Spleen (tissue), 11 donors: ENCODE measurements at regions not wholly inside any gene's neighbourhood (a gene's known extent, or its start where the extent isn't known, plus 50 kb on each side); places are given as distances from the start of the nearest gene placed in this dataset.
A peak's percentile ranks its signal among the peaks of the same experiment; 100 is the strongest.

Source experiments
- DNase-seq: peaks from one replicate; pipeline ENCODE4 v3.0.0-alpha.2; 2020
- H3K27ac ChIP-seq, 8 donors: fragments of 200-600 bp; sonication (generic) in 7 of 8; 1 replicate in 4 of 8; 2 replicates in 4 of 8; pipeline versions ENCODE4 v1.5.0 to v1.8.0; 2016 to 2021; ENCODE audit warnings: inconsistent platforms in 4 of 8, mild to moderate bottlenecking in 4 of 8, moderate library complexity in 1 of 8
- H3K27me3 ChIP-seq, 7 donors: fragments of 200-600 bp; sonication (generic) in 6 of 7; replicated peaks in 1 of 7; 1 replicate in 4 of 7; 2 replicates in 3 of 7; pipeline versions ENCODE4 v1.5.0 to v1.8.0; 2016 to 2021; ENCODE audit warnings: inconsistent platforms in 3 of 7, mild to moderate bottlenecking in 1 of 7
- H3K36me3 ChIP-seq, 6 donors: fragments of 200-600 bp; sonication (generic) in 5 of 6; 1 replicate in 4 of 6; 2 replicates in 2 of 6; pipeline versions ENCODE4 v1.5.0 to v1.8.0; 2016 to 2021; ENCODE audit warnings: inconsistent platforms in 2 of 6
- H3K4me1 ChIP-seq, 6 donors: fragments of 200-600 bp; sonication (generic) in 5 of 6; 1 replicate in 3 of 6; 2 replicates in 3 of 6; pipeline versions ENCODE4 v1.5.0 to v1.8.0; 2016 to 2021; ENCODE audit warnings: inconsistent platforms in 3 of 6
- H3K4me3 ChIP-seq, 8 donors: fragments of 200-600 bp; sonication (generic) in 7 of 8; 1 replicate in 4 of 8; 2 replicates in 4 of 8; pipeline versions ENCODE4 v1.5.0 to v1.8.0; 2016 to 2021; ENCODE audit warnings: inconsistent platforms in 4 of 8, mild to moderate bottlenecking in 4 of 8, moderate library complexity in 2 of 8
- H3K9me3 ChIP-seq, 8 donors: fragments of 200-600 bp; sonication (generic) in 7 of 8; 1 replicate in 4 of 8; 2 replicates in 4 of 8; pipeline versions ENCODE4 v1.5.0 to v1.8.0; 2016 to 2021; ENCODE audit warnings: inconsistent platforms in 4 of 8
- CTCF ChIP-seq, 11 experiments: fragments of 200-600 bp in 7 of 11; fragments of 450-650 bp in 4 of 11; sonication (generic) in 4 of 11; IDR thresholded peaks in 8 of 11; conservative IDR thresholded peaks in 3 of 11; 1 replicate in 7 of 11; 2 replicates in 4 of 11; pipeline versions ENCODE4 v1.4.0 to v1.8.0; 2016 to 2021; ENCODE audit warnings: antibody characterized with exemption in 11 of 11, inconsistent platforms in 4 of 11, mild to moderate bottlenecking in 1 of 11
- POLR2A ChIP-seq, 3 donors: fragments of 450-650 bp; IDR thresholded peaks; one replicate each; pipeline ENCODE4 v1.5.1; 2017; ENCODE audit warnings: antibody characterized with exemption in 3 of 3, mild to moderate bottlenecking in 1 of 3
- POLR2AphosphoS5 ChIP-seq, 3 donors: sonication (generic); formaldehyde crosslinking; IDR thresholded peaks; one replicate each; pipeline ENCODE4 v1.5.1; 2017; ENCODE audit warnings: antibody characterized with exemption in 3 of 3
- WGBS, 5 donors: extraction: QIAGEN DNeasy Blood & Tissue Kit in 3 of 5; methylation state at CpG; one replicate each; pipeline versions ENCODE4 v1.1.5 to v1.1.7; 2013 to 2018; 5-methylcytosine and 5-hydroxymethylcytosine counted together
- intact Hi-C: fragments of 100-400 bp; cut with DNase I; formaldehyde crosslinking; loops from one replicate; pipeline ENCODE4 v1.15.0; 2023; ENCODE audit warnings: low total_unique reads
- donor health status: healthy with polysubstance abuse.
- donor health status: DM: no; HTN: no; CAD: no; lungs with moderate emphysema.
- donor health status: DM: no; HTN: no; CAD: no.
- donor health status: Bipolar disorder and iron deficiency.
- donor health status: healthy.
- donor health status: DM: no; HTN: no; CAD: no.
- donor health status: DM: yes; HTN: yes; CAD: no.

GRCh38 chr2:105556366-105556765 is 157.5 kb upstream of the FHL2 start:
- Histone ChIP-seq H3K27me3 (peaks cover 0 to 40% (median 0%) of the 10 kb centered on the region in 7 donors), H3K27ac (peak overlapping the region in 5 of 8 donors; percentile 7 to 61 (median 48)), H3K9me3 (no peaks in the 10 kb centered on the region), H3K4me3 (no peak overlapping the region), H3K36me3 (no peaks in the 10 kb centered on the region), H3K4me1 (peaks cover 0 to 19% (median 10%) of the 10 kb centered on the region in 6 donors)
- DNase-seq = no peak
- TF ChIP-seq POLR2A (IDR thresholded peaks at IDR 0.05) = no peak
- no peak for TF ChIP-seq POLR2AphosphoS5 (IDR thresholded peaks at IDR 0.05)
- TF ChIP-seq CTCF (IDR thresholded peaks at IDR 0.05 in 8 of 11, conservative IDR thresholded peaks at IDR 0.05 in 3 of 11) = no peak
- 73 to 88% (median 78%) methylated on average over 3 of the region's 3 CpGs for WGBS, 5 donors
- intact Hi-C loops = no loop called here

GRCh38 chr2:105554235-105554634 is 155.4 kb upstream of the FHL2 start:
- peaks cover 0 to 30% (median 0%) of the 10 kb centered on the region in 7 donors for H3K27me3 ChIP-seq
- H3K27ac ChIP-seq = peak overlapping the region in 1 of 8 donors; percentile 1
- no peaks in the 10 kb centered on the region for H3K9me3 ChIP-seq
- no peaks in the 10 kb centered on the region for H3K36me3 ChIP-seq
- TF ChIP-seq POLR2A (IDR thresholded peaks at IDR 0.05) = no peak
- no peak for TF ChIP-seq CTCF (IDR thresholded peaks at IDR 0.05 in 8 of 11, conservative IDR thresholded peaks at IDR 0.05 in 3 of 11)
- no peak for TF ChIP-seq POLR2AphosphoS5 (IDR thresholded peaks at IDR 0.05)
- intact Hi-C loops = no loop called here
- no peak for DNase-seq
- peaks cover 0 to 19% (median 10%) of the 10 kb centered on the region in 6 donors for H3K4me1 ChIP-seq
- H3K4me3 ChIP-seq = no peak overlapping the region

GRCh38 chr2:105553538-105554196 is 154.8 kb upstream of the FHL2 start:
- Histone ChIP-seq H3K9me3 (no peaks in the 10 kb centered on the region), H3K27me3 (peaks cover 0 to 30% (median 0%) of the 10 kb centered on the region in 7 donors), H3K4me3 (no peak overlapping the region), H3K27ac (peak overlapping the region in 1 of 8 donors; percentile 1), H3K36me3 (no peaks in the 10 kb centered on the region), H3K4me1 (peaks cover 0 to 19% (median 10%) of the 10 kb centered on the region in 6 donors)
- intact Hi-C loops = no loop called here
- no peak for TF ChIP-seq POLR2A (IDR thresholded peaks at IDR 0.05)
- TF ChIP-seq POLR2AphosphoS5 (IDR thresholded peaks at IDR 0.05) = no peak
- TF ChIP-seq CTCF (IDR thresholded peaks at IDR 0.05 in 8 of 11, conservative IDR thresholded peaks at IDR 0.05 in 3 of 11) = no peak
- DNase-seq = no peak
- 77 to 86% (median 77%) methylated on average over 9 of the region's 9 CpGs for WGBS, 5 donors

GRCh38 chr2:105546628-105546974 is 147.8 kb upstream of the FHL2 start:
- 49 to 68% (median 63%) methylated on average over 6 of the region's 6 CpGs for WGBS, 5 donors
- no peak for TF ChIP-seq CTCF (IDR thresholded peaks at IDR 0.05 in 8 of 11, conservative IDR thresholded peaks at IDR 0.05 in 3 of 11)
- peak in 1 of 3 donors; percentile 12 for TF ChIP-seq POLR2AphosphoS5 (IDR thresholded peaks at IDR 0.05)
- TF ChIP-seq POLR2A (IDR thresholded peaks at IDR 0.05) = no peak
- Histone ChIP-seq H3K27ac (no peak overlapping the region), H3K4me1 (peaks cover 3 to 20% (median 9%) of the 10 kb centered on the region in 6 donors), H3K36me3 (no peaks in the 10 kb centered on the region), H3K9me3 (no peaks in the 10 kb centered on the region), H3K4me3 (no peak overlapping the region), H3K27me3 (peaks cover 0 to 16% (median 0%) of the 10 kb centered on the region in 7 donors)
- intact Hi-C loops = no loop called here
- DNase-seq = no peak
